Smooth muscle cell (in vitro differentiated cells): ENCODE measurements at regions not wholly inside any gene's neighbourhood (a gene's known extent, or its start where the extent isn't known, plus 50 kb on each side); places are given as distances from the start of the nearest gene placed in this dataset.
"Not testable (repeated sequence)": the region's sequence is repeated elsewhere in the genome, so short reads cannot be mapped to it uniquely, and the experiment has no call there.

Experiments used
- DNase-seq: peaks from one replicate; lab custom pipeline; 2025; ENCODE audit not compliant: unreplicated experiment; lab: John Stamatoyannopoulos, UW
- H2AFZ ChIP-seq: fragments of 200-600 bp; sonication (generic); 2 replicates; pipeline ENCODE4 v1.6.0; 2016; ENCODE audit warnings: antibody characterized with exemption, low read depth, mild to moderate bottlenecking
- H3F3A ChIP-seq: fragments of 200-600 bp; sonication (generic); 2 replicates; pipeline ENCODE4 v1.6.0; 2017; ENCODE audit warnings: antibody characterized with exemption, low read depth
- H3K27ac ChIP-seq: fragments of 200-600 bp; sonication (generic); 2 replicates; pipeline ENCODE4 v1.5.1; 2016; ENCODE audit warnings: low read depth, mild to moderate bottlenecking
- H3K27me3 ChIP-seq: fragments of 200-600 bp; sonication (generic); 2 replicates; pipeline ENCODE4 v1.6.1; 2016; ENCODE audit warnings: low read depth, mild to moderate bottlenecking
- H3K36me3 ChIP-seq: fragments of 200-600 bp; sonication (generic); 2 replicates; pipeline ENCODE4 v1.5.1; 2016; ENCODE audit warnings: low read depth
- H3K4me1 ChIP-seq: fragments of 200-600 bp; sonication (generic); 2 replicates; pipeline ENCODE4 v1.5.1; 2016; ENCODE audit warnings: low read depth
- H3K4me2 ChIP-seq: fragments of 200-600 bp; sonication (generic); 2 replicates; pipeline ENCODE4 v1.6.0; 2016; ENCODE audit warnings: mild to moderate bottlenecking
- H3K4me3 ChIP-seq: fragments of 200-600 bp; sonication (generic); 2 replicates; pipeline ENCODE4 v1.5.1; 2016; ENCODE audit warnings: mild to moderate bottlenecking
- H3K79me2 ChIP-seq: fragments of 200-600 bp; sonication (generic); 2 replicates; pipeline ENCODE4 v1.6.0; 2016; ENCODE audit warnings: low read depth, mild to moderate bottlenecking
- H3K9ac ChIP-seq: fragments of 200-600 bp; sonication (generic); 2 replicates; pipeline ENCODE4 v1.6.0; 2016; ENCODE audit warnings: low read depth
- H3K9me3 ChIP-seq: fragments of 200-600 bp; sonication (generic); replicated peaks from 2 replicates; pipeline ENCODE4 v1.5.1; 2016; ENCODE audit warnings: low read depth
- H4K20me1 ChIP-seq: fragments of 200-600 bp; sonication (generic); 2 replicates; pipeline ENCODE4 v1.6.0; 2016; ENCODE audit warnings: low read depth
- WGBS: methylation state at CpG from one replicate; pipeline ENCODE4 v1.1.7; 2016; ENCODE audit warnings: low lambda C conversion rate; 5-methylcytosine and 5-hydroxymethylcytosine counted together
- TF ChIP-seq, protein P1 (sequence below): fragments of 200-600 bp; sonication (generic); IDR thresholded peaks from 2 replicates; pipeline ENCODE4 v1.5.1; 2017; ENCODE audit warnings: borderline replicate concordance, mild to moderate bottlenecking, antibody characterized with exemption; ENCODE audit not compliant: insufficient read depth, poor library complexity, severe bottlenecking

DNA sequence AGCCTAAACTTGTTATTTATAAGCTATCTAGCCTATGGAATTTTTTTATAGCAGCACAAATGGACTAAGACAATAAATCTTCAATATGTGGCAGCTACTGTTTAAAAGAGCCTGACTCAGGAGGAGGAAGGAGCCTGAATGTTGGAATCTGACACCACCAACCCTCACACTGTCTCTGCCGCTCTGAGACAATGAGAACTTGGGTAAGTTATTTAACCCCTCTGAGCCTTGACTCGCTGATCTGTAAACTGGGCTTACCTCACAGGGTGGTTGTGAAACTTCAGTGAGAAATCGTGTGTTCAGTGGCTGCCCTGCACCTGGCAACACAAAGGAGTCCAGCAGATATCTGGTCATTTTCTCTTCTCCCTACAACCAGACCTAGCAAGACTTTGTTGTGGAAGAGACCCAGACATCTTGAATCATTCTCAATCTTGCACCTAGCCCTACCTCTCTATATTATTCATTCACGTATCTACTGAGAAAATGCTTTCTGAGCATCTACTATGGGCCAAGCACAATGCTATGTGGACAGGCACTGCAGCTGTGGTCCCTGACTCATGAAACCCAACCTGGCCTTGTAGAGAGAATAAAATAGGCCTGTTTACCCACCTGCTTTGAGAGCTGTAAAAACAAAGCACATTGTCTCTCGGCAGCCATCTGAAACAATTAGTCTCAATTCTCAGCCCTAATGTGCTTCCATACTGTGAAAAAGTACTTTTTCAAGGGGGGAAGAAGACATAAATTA is 81.9 kb upstream of the SLC25A36 start:
- Histone ChIP-seq H3K9ac (no peak overlapping the region), H3K27ac (no peak overlapping the region), H4K20me1 (no peaks in the 10 kb centered on the region), H3K79me2 (no peaks in the 10 kb centered on the region), H3K4me3 (no peak overlapping the region), H3F3A (no peaks in the 10 kb centered on the region), H3K4me2 (no peak overlapping the region), H3K9me3 (no peaks in the 10 kb centered on the region), H3K36me3 (no peaks in the 10 kb centered on the region), H2AFZ (no peak overlapping the region), H3K27me3 (no peaks in the 10 kb centered on the region), H3K4me1 (no peaks in the 10 kb centered on the region)
- 67% methylated on average over 5 of the region's 5 CpGs for whole genome bisulfite sequencing
- TF ChIP-seq, protein P1, sequence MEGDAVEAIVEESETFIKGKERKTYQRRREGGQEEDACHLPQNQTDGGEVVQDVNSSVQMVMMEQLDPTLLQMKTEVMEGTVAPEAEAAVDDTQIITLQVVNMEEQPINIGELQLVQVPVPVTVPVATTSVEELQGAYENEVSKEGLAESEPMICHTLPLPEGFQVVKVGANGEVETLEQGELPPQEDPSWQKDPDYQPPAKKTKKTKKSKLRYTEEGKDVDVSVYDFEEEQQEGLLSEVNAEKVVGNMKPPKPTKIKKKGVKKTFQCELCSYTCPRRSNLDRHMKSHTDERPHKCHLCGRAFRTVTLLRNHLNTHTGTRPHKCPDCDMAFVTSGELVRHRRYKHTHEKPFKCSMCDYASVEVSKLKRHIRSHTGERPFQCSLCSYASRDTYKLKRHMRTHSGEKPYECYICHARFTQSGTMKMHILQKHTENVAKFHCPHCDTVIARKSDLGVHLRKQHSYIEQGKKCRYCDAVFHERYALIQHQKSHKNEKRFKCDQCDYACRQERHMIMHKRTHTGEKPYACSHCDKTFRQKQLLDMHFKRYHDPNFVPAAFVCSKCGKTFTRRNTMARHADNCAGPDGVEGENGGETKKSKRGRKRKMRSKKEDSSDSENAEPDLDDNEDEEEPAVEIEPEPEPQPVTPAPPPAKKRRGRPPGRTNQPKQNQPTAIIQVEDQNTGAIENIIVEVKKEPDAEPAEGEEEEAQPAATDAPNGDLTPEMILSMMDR: no peak
- DNase-seq: no peak

DNA sequence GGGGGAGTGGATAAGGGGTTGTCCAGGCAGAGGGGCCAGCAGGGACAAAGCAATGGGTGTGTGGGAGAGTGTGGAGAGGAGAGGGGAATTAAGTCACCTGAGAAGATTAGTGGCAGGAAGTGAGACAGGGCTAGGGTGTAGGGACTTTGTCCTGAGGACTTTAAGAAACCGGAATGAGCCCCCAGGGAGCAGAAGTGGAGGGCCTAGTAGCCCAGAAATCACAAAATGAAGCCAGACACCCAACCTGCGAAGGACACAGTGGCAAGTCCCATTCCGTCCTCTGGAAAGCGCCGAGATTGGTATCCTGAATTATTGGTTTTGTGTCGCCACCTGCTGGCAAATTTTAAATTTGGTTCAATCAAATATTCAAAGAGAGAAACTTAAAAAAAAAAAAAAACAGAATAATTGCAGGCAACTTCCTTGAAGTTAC is 78.0 kb upstream of the SLC25A36 start:
- H3K4me2 ChIP-seq: no peak overlapping the region
- 8% methylated on average over 6 of the region's 6 CpGs for WGBS
- no peak overlapping the region for H3K9ac ChIP-seq
- no peaks in the 10 kb centered on the region for H3K9me3 ChIP-seq
- no peaks in the 10 kb centered on the region for H3K27me3 ChIP-seq
- DNase-seq: no peak
- H3K36me3 ChIP-seq: no peaks in the 10 kb centered on the region
- H4K20me1 ChIP-seq: no peaks in the 10 kb centered on the region
- no peak overlapping the region for H3K27ac ChIP-seq
- H3K79me2 ChIP-seq: no peaks in the 10 kb centered on the region
- H3K4me1 ChIP-seq: no peaks in the 10 kb centered on the region
- H2AFZ ChIP-seq: no peak overlapping the region
- no peaks in the 10 kb centered on the region for H3F3A ChIP-seq
- TF ChIP-seq, protein P1: peak; percentile 63
- H3K4me3 ChIP-seq: no peak overlapping the region

DNA sequence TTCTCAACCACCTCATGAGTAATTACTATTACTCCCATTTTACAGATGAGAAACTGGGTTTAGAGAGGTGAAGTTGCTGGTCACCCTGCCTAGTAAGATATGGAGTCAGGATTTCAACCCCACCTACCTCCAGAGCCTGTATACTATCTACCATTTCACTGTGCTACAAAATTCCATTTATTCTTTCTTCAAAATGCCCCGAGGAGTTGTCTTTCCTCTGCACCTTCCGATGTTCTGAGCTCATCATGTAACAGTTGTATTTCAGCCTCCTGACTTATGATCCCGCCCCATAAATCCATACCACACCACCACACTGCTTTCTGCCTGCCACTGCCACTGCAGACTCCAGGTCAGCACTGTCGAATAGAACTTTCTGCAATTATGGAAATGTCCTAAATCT is 71.3 kb upstream of the SLC25A36 start:
- Histone ChIP-seq H2AFZ (no peak overlapping the region), H3K9me3 (no peaks in the 10 kb centered on the region), H3K27me3 (no peaks in the 10 kb centered on the region), H3K4me1 (no peaks in the 10 kb centered on the region), H3K27ac (no peak overlapping the region), H3K9ac (no peak overlapping the region), H4K20me1 (no peaks in the 10 kb centered on the region), H3K79me2 (no peaks in the 10 kb centered on the region), H3K4me2 (no peak overlapping the region), H3K36me3 (no peaks in the 10 kb centered on the region), H3F3A (no peaks in the 10 kb centered on the region), H3K4me3 (no peak overlapping the region)
- WGBS: 91% methylated on average over 4 of the region's 4 CpGs
- no peak for DNase-seq
- TF ChIP-seq, protein P1: no peak

DNA sequence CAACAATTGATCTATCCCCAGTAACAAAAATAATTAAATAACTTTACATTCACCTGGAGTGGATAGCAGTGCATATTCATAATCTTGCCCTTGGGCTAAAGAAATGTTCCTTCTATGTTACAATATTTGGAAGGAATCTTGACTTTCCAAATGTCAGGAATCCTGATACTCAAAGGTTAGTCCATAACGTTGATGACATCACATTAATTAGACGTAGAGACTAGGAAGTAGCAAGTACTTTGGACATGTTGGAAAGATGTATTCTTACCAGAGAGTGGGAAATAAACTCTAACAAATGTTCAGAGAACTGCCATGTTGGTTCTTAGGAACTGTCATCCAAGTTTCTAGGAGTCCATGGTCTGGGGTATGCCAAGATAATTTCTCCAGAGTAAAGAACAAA is 70.6 kb upstream of the SLC25A36 start:
- no peaks in the 10 kb centered on the region for H3F3A ChIP-seq
- H3K4me3 ChIP-seq: no peak overlapping the region
- H3K36me3 ChIP-seq: no peaks in the 10 kb centered on the region
- H3K27me3 ChIP-seq: no peaks in the 10 kb centered on the region
- no peaks in the 10 kb centered on the region for H4K20me1 ChIP-seq
- DNase-seq: no peak
- H3K27ac ChIP-seq: no peak overlapping the region
- H2AFZ ChIP-seq: no peak overlapping the region
- H3K4me2 ChIP-seq: no peak overlapping the region
- H3K79me2 ChIP-seq: no peaks in the 10 kb centered on the region
- 83% methylated on average over 2 of the region's 2 CpGs for WGBS
- no peaks in the 10 kb centered on the region for H3K9me3 ChIP-seq
- TF ChIP-seq, protein P1: no peak
- no peak overlapping the region for H3K9ac ChIP-seq
- H3K4me1 ChIP-seq: no peaks in the 10 kb centered on the region

DNA sequence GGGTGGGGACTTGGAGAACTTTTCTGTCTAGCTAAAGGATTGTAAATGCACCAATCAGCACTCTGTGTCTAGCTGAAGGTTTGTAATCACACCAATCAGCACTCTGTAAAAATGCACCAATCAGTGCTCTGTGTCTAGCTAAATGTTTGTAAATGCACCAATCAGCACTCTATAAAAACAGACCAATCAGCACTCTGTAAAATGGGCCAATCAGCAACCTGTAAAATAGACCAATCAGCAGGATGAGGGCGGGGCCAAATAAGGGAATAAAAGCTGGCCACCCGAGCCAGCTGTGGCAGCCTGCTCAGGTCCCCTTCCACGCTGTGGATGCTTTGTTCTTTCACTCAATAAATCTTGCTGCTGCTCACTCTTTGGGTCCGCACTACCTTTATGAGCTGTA is 69.5 kb upstream of the SLC25A36 start:
- WGBS: 67% methylated on average over 4 of the region's 4 CpGs
- not testable (repeated sequence) for H3K4me3 ChIP-seq, H3K36me3 ChIP-seq, H4K20me1 ChIP-seq, H3K27ac ChIP-seq, H2AFZ ChIP-seq, DNase-seq, H3F3A ChIP-seq, H3K4me1 ChIP-seq, H3K9ac ChIP-seq, H3K79me2 ChIP-seq, H3K27me3 ChIP-seq, H3K4me2 ChIP-seq, H3K9me3 ChIP-seq
